LNCaP clone FGC (cell line): ENCODE measurements at regions not wholly inside any gene's neighbourhood (a gene's known extent, or its start where the extent isn't known, plus 50 kb on each side); places are given as distances from the start of the nearest gene placed in this dataset.

Source experiments
- DNase-seq: peaks from one replicate; pipeline ENCODE4 v3.0.0-alpha.2; 2011; ENCODE audit warnings: low read depth
- H3K4me3 ChIP-seq: 2 replicates; pipeline ENCODE4 v1.5.1; 2011; ENCODE audit warnings: mild to moderate bottlenecking, low read depth, low read length, control low read depth
- CTCF ChIP-seq: IDR thresholded peaks from 2 replicates; pipeline ENCODE4 v1.5.1; 2012; ENCODE audit warnings: mild to moderate bottlenecking; ENCODE audit not compliant: control insufficient read depth, insufficient read depth; ENCODE audit errors: extremely low read depth

GRCh38 chrX:74171465-74171864 lies 132.5 kb upstream of the ZCCHC13 start:
- no peak overlapping the region for H3K4me3 ChIP-seq
- DNase-seq: no peak
- TF ChIP-seq CTCF: no peak

GRCh38 chrX:74162199-74162598 lies 141.8 kb upstream of the ZCCHC13 start:
- TF ChIP-seq CTCF: no peak
- H3K4me3 ChIP-seq: no peak overlapping the region
- no peak for DNase-seq

- H3K4me3 ChIP-seq: no peak overlapping the region
- no peak for DNase-seq
- no peak for TF ChIP-seq CTCF
Measured at GRCh38 chrX:74160816-74161215, 143.2 kb upstream of the ZCCHC13 start.

GRCh38 chrX:74160358-74160757 lies 143.6 kb upstream of the ZCCHC13 start:
- no peak overlapping the region for H3K4me3 ChIP-seq
- no peak for DNase-seq
- TF ChIP-seq CTCF: no peak

GRCh38 chrX:74147439-74147838 lies 156.5 kb upstream of the ZCCHC13 start:
- no peak for TF ChIP-seq CTCF
- no peak overlapping the region for H3K4me3 ChIP-seq
- no peak for DNase-seq

GRCh38 chrX:74138943-74139342 lies 165.0 kb upstream of the ZCCHC13 start:
- H3K4me3 ChIP-seq: no peak overlapping the region
- no peak for TF ChIP-seq CTCF
- DNase-seq: no peak

- TF ChIP-seq CTCF: peak; percentile 56
- H3K4me3 ChIP-seq: no peak overlapping the region
- DNase-seq: peak; percentile 22
Measured at GRCh38 chrX:74133156-74133796, 170.7 kb upstream of the ZCCHC13 start.
